DMS53 (cell line): ENCODE measurements at regions not wholly inside any gene's neighbourhood (a gene's known extent, or its start where the extent isn't known, plus 50 kb on each side); places are given as distances from the start of the nearest gene placed in this dataset.
"Not testable (repeated sequence)": the region's sequence is repeated elsewhere in the genome, so short reads cannot be mapped to it uniquely, and the experiment has no call there.

Experiments
- DNase-seq: peaks from one replicate; lab custom pipeline; 2025; lab: John Stamatoyannopoulos, UW

DNA sequence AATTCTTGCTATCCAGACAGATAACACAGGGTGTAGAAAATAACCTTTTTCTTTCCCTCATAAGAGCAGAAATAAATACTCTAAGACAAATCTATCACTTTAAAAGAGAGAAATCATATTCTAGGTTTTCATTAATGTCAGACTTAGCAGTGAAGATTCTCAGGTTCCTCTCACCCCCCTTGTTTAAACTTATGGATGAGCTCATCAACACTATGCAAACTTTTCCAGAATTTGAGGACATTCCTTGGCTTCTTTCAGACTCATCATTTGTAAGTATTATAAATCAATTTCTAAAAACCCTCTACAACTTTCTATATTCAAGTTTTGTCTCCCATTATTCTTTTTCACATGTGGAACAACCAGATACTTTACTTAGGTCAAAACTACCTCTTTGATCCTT lies 374.9 kb upstream of the TRPC7 start:
- DNase-seq: no peak

DNA sequence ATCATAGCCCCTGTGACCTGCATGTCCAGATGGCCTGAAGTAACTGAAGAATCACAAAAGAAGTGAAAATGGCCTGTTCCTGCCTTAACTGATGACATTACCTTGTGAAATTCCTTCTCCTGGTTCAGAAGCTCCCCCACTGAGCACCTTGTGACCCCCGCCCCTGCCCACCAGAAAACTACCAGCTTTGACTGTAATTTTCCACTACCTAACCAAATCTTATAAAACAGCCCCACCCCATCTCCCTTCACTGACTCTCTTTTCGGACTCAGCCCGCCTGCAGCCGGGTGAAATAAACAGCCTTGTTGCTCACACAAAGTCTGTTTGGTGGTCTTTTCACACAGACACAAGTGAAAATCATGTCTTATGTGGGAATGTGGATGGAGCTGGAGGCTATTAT lies 373.9 kb upstream of the TRPC7 start:
- not testable (repeated sequence) for DNase-seq

DNA sequence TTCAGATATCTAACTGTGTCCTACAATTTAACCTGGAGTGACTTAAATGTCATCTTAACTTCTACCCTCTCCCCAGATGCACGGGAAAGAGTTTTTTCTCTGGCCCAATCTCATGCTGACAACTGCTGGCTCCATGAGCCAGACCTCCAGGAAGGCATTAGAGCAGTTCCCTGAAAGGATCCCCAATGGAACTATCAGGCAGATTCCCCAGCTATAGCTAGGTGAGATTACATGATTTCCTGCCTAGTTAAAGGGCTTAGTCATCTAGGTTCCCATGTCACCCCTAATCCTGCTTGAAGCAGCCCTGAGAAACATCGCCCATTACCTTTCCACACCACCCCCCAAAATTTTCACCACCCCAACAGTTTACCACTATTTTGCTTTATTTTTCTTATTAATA lies 373.5 kb upstream of the TRPC7 start:
- DNase-seq: no peak

DNA sequence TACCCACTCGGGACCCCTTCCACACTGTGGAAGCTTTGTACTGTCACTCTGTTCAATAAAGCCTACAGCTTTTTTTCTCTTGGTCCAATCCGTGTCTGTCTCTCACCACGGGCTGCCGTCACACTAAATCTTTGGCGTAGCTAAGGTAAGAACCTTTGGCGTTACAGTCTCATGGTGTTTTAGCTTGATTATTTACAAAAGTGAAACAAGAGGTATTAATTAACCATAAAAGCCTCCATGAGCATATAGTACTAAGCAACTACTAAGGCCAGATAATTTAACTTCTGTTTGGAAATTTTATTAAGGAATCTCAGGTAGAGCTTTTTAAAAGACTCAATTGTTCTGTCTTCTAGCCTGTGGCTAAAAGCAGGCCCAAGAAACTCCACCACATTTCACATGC lies 370.7 kb upstream of the TRPC7 start:
- DNase-seq: no peak

DNA sequence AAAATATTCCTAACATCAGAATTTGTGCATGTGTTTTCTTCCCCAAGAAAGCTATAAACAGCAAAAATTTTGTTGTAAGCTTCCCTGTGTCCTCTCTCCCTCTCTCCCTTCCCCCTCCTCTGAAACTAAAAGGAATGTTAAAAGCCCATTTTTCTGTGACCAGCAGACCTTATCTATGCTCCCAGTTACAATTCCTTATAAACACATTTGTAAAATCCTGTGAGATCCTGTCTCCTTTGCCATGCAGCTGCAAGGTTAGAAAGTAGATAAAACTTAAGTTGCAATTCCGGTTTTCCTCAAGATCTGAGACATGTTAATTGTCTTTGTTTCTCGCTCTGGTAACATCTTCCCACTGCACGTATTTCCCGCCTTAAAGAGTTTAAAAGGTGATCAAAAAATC lies 370.3 kb upstream of the TRPC7 start:
- not testable (repeated sequence) for DNase-seq

DNA sequence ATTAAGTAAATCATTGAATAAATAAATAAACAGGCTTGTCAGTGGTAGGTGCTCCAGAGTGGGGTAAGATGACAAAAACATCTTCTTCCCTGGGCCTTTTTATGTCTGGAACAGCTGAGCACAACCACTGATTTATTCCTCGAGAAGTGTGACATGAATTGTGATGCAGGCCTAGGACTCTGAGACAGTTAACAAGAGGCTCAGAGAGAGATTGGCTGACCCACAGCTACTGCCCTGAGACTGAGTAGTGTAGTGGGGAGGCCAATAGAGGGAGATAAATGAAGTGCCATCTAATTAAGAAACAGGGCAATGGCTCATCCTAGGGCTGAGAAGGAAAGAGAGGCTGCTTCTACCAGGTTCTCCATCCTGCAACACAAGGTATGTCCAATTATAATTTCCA lies 369.3 kb upstream of the TRPC7 start:
- no peak for DNase-seq

DNA sequence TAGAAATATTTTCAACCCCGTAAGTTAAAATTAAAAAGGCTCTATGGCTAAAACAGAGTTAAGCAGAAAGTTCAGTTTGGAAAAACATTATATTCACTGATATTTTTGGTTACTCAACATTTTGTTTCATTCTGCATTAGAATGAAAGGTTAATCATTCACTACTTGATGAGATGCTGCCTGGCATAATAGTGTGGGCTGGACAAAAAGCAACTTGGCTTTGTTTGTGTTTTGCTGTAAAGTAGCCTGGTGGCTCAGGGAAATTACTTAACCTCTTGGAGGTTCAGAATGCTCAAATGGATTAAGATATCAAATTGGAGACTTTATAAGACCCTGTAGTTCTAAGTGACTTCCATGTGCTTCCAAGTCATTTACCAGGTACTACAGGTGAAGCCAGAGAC lies 367.4 kb upstream of the TRPC7 start:
- DNase-seq: no peak

DNA sequence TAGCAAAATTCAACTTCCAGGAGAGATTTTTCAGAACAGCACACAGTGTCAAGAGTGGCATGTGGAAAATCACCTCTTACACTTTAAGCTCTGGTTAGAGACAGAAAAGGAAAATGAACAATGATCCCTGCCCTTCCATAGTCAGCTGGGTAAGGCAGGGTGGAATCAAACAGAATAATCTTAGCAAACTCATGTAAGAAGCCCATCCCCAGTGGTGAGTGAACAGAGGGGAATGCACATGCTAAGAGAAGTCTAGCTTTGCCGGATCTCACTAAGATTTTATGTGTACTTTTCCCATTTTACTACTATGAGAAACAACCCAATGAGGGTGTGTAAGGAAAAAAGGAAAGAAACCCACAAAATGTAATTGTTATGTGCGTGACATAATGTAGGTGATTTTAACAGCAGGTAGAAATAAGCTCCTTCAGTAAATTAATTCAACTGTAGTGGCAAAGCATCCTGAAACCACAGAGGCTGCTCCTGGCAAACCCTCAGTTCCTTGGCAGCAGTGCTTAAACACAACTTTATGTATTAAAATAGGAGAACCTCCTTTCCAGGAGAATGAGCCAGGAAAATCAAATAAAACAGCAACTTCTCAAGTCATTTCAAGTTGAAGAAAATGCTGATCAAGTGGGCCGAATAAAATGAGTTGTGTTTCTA lies 366.0 kb upstream of the TRPC7 start:
- no peak for DNase-seq

DNA sequence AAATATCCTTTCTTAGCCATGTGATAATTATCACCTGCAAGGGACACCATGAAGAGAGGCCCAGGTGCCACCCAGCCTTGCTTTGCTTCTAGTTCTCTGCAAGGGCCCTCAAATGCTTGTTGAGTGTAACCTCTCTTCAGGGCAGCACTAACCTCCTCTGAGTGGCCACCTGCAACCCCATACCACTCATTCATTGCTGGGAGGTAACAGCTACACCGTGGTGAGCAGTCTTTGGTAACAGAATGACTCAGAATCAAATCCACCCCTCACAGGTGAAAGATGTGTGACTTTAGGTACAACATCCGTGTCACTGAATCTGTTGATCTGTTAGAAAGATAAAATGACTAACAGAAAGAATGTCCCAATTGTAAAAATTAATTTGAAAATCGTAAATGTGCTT lies 365.1 kb upstream of the TRPC7 start:
- DNase-seq: peak; percentile 32

DNA sequence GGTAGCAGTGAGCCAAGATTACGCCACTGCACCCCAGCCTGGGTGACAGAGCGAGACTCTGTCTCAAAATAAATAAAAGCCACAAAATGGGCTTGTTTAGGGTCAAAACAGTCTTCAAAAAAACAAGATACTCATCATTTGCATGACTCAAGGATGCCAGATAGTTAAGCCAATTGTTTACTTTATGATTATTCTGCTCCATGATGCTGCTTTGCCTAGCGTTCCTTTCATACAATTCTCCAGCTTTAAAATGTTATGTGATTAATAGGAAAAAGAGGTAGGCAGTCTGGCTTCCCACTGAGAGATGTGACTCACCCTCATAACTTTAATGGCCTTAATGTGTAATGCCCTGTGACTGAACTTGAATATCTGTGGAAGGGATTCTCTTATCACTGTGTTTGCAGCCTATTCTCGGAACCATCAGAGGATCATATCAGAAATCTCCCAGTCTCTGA lies 364.6 kb upstream of the TRPC7 start:
- DNase-seq: peak; percentile 4

DNA sequence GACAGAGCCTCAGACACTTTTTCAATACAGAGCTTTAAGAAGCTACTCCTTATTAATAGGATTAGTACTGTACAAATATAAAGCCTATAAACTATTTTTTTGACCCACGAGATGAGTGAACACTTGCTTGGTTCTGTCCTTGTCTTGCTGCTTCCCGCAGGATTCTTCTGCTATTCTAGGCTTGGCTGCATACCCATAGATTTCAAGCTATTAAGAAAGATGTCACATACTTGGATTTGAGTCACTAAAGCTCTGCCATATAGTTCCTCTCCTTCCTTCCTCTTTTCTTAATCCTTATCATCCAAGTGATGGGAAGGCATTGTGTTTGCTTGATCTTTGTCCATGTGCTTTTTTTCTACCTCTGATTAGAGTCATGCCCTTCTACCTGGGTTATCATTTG lies 361.2 kb upstream of the TRPC7 start:
- no peak for DNase-seq

DNA sequence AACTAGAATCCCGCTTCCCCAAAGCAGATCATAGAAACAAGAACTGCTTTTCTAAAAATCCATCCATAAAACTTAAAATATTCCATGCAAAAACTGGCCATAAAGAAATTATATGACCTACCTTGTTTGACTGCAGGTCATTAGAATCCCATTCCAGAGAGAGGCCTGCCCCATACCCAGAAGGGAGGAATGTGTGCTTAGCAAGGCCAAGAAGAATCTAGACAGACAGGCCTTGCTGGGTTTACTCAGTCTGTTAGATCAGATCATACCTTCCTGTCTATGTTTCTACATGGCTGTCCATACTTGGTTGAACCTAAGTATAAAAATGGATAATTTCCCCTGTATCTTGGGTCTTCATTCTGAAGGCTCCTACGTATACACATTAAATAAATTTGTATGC lies 358.8 kb upstream of the TRPC7 start:
- no peak for DNase-seq

DNA sequence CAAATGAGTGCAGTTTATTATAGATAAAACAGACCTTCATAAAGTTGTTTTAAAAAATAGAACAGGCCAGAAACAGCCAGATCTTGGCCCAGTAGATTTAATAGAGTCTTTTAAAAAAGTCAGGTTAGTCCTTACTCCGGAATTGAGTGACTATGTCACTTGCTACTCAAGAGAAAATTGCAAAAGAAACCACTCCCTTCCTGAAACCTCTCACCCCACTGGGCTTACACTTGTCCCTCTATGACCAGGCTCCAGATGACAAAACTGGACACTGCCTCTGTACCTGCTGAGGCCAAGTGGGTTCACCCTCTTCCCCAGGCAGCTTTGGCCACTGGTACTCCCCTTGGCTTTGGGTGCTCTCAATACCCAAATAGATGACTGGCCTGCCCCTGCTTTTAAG lies 357.2 kb upstream of the TRPC7 start:
- DNase-seq: no peak

DNA sequence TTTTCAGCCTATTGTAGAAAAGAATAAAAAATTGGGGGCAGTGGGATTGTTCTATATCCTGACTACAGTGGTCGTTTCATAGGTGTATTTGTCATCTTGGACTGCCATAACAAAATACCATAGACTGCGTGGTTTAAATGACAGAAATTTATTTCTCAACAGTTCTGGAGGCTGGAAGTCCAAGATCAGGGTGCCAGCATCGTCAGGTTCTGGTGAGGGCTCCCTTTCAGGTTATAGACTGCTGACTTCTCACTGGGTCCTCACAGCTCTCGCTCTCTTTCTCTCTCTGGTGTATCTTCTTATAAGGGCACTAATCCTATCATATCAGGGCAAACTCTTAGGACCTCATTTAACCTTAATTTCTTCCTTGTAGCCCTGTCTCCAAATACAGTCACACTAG lies 356.7 kb upstream of the TRPC7 start:
- no peak for DNase-seq

DNA sequence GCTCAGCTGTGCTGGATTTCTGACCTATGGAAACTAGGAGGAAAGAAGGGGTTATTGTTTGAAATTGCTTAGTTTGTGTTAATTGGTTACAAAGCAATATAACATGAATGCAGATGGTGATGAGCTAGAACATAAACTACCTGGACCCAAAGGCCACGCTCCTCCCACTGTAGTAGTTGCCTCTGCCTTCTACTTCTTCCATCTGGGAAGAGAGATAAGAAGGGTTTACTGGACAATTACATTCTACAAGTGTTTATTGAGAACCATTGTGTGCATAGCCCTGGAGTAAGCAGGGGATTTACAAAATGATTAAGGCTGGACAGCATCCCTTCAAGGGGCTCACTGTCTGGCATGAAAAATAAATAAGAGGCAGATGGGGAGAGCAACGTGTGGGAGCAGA lies 355.3 kb upstream of the TRPC7 start:
- DNase-seq: no peak

DNA sequence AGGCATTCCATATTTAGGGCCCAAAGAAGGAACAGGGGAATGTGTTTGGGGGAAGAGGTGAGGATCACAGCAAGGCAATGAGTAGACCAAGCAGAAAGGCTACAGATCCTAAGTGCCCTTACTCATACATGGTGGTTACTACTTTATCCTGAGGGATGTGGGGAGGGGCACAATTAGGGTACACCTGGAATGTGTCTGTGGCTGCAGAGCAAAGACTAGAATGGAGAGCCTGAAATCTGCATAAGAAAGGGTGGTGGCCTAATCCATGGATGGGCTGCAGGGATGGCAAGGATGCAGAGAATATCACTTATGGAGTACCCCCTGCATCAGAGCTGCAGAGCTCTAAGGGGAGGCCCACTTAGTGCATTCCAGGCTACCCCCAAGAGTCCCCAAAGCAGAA lies 352.6 kb upstream of the TRPC7 start:
- DNase-seq: no peak

DNA sequence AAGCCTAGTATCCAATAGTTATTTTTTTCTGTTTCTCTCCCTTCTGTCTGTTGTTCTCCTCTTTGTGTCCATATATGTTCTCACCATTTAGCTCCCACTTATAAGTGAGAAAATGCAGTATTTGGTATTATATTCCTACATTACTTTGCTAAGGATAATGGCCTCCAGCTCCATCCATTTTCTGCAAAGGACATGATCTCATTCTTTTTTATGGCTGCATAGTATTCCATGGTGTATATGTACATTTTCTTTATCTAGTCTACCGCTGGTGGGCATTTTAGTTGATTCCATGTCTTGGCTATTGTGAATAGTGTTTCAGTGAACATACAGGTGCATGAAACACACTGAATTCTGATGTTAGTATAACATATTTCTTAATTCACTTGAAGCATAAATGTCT lies 348.9 kb upstream of the TRPC7 start:
- DNase-seq: no peak

DNA sequence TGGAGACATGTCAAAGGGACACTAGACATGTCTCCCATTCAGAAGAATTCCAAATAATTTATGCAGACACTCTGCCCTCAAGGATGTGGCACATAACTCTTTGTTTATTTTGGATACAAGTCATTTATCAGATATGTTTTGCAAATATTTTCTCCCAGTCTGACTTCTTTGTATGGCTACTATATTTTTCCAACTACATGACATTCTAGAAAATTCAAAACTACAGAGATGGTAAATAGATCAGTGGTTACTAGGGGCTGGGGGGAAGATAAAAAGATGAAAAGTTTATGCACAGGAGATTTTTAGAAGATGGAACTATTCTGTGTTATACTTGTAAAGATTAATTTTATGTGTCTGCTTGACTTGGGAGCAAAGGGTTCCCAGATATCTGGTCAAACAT lies 347.3 kb upstream of the TRPC7 start:
- DNase-seq: no peak

DNA sequence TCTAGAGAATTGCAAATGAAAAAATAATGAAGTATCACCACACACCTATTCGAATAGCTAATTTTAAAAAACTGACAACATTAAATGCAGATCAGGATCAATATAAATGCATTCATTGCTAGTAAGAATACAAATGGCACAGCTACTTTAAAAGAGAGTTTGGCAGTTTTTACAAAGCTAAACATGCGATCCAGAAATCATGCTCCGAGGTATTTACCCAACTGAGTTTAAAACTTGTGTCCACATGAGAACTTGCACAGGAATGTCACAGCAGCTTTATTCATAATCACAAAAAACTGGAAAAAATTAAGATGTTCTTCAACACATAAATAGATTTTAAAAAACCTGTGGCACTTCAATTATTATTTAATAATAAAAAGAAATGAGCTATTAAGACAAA lies 345.5 kb upstream of the TRPC7 start:
- no peak for DNase-seq

DNA sequence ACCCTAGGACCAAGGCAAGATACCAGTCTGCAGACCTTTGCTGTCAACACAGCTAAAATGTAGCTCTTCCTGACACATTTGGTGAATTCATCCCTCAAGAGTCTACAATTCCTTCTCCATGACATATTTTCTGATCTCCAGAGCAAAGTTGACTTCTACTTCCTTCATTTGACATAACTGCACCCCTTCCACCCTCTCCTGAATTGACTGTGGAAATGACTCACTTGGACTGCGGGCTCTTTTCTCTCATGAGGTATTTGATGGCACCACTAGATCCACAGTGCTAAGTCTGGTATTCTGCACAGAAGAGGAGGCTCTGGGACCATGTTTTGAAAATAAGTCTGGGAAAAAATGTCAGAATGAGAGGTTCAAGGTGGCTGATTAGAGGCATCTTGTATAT lies 338.4 kb upstream of the TRPC7 start:
- no peak for DNase-seq

DNA sequence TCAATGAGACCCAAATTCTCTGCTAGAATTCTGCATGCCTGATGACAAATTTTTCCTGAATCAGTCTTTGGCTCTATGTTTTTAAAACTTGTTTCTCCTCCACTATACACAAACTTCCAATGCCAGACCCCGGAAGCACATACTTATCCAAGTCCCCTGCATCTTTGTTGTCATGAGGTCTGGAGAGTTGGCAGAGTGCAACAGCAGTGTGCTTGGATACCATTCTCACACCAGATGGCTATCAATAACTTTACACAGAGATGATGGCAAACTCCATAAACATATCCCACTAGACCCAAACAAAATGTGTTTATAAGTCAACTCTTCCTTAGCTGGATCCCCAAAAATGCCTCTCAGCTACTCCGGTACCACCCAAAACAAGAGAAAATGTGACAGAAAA lies 337.7 kb upstream of the TRPC7 start:
- DNase-seq: no peak

DNA sequence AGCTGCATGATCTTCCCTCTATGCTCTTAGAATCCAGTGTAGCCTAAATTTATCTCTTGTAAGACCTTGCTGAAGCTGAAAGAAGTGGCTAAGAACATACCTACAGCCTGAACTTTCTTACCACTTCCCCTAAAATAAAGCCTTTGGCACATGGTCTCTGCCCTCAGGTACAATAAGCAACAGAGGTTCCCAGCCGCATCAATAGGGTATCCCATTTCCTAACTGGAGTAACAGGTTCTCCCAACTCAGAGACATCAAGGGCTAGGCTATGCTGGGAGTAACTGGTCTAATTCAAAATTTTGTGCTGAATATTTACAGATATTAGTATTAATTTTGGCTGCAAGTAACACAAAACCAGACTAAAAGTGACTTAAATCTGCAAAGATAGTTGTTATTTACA lies 335.8 kb upstream of the TRPC7 start:
- peak; percentile 48 for DNase-seq

DNA sequence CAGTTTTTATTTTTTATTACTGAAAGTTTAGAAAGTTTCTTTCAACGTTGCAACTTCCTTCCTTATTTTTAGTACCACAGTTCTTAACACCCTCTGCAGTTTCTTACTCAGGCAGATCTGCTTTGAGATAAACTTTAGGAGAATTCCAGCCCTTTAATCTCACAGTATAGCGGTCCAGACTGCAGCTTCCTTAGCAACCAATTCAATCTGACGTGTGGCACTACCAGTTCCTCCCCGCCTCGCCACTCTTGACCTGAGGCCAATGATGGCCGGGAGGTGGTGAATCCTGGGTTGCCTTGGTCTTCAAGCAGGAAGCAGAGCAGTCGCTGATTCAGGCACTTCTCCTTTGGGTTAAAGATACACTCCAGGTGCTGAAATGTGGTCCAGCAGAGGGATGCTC lies 334.3 kb upstream of the TRPC7 start:
- no peak for DNase-seq

DNA sequence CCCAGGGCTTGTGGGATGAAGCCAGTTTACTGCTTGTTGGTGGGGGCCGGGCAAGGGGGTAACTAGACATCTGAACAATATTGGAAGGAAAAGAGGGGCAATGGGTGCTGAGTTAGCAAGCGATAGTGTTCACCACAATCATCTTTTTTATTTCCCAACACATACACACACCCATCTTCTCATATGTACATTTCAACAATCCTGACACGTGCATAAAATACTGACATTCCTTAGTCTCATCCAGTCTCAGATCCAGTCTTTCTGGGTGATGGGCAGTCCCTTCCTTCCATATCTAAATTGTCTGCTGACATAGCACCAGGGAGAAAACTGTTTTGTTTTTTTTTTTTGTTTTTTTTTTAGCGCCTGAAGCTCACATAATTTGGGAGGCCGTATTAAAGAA lies 333.6 kb upstream of the TRPC7 start:
- no peak for DNase-seq

DNA sequence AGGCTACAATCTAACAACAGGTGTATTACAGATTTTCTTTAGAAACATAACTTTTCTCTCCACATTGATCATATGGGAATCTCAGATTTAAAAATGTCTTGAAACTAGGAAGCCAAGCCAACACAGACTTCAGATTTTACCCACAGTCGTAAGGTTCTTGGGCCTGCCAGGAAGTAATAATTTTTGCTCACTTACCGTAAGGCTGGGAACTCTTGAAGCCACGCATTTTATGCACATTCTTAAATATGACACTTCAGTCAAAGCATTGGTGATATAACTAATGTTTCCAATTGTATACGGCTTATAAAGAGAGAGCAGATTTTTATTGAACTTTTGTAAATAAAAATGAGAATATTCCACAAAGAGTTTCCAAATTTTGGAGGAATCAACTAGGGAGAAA lies 328.9 kb upstream of the TRPC7 start:
- DNase-seq: no peak
